GM19238 (cell line): ENCODE measurements at regions not wholly inside any gene's neighbourhood (a gene's known extent, or its start where the extent isn't known, plus 50 kb on each side); places are given as distances from the start of the nearest gene placed in this dataset.

Experiments
- DNase-seq: peaks from one replicate; pipeline ENCODE4 v3.0.0; 2011; ENCODE audit warnings: low spot score; ENCODE audit not compliant: insufficient read length

DNA sequence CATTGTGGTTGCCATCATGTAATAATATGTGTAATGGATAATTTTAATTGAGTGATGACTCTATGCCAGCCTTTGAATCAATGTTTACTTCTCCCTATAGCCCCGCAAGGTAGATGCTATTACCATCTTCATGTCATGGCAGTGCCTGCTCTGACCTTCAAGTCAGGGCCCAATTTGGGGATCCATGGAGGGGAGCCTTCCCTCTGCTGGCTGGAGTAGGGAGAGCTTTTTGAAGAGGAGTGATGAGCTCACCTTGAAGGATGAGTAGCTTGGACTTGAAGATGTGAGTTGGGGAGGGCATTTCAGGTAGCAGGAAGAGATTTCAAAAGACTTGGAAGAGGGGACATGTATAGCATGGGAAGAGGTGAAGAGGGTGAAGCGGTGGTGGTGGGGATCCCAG is 189.2 kb downstream of the FOXD2 start:
- no peak for DNase-seq

DNA sequence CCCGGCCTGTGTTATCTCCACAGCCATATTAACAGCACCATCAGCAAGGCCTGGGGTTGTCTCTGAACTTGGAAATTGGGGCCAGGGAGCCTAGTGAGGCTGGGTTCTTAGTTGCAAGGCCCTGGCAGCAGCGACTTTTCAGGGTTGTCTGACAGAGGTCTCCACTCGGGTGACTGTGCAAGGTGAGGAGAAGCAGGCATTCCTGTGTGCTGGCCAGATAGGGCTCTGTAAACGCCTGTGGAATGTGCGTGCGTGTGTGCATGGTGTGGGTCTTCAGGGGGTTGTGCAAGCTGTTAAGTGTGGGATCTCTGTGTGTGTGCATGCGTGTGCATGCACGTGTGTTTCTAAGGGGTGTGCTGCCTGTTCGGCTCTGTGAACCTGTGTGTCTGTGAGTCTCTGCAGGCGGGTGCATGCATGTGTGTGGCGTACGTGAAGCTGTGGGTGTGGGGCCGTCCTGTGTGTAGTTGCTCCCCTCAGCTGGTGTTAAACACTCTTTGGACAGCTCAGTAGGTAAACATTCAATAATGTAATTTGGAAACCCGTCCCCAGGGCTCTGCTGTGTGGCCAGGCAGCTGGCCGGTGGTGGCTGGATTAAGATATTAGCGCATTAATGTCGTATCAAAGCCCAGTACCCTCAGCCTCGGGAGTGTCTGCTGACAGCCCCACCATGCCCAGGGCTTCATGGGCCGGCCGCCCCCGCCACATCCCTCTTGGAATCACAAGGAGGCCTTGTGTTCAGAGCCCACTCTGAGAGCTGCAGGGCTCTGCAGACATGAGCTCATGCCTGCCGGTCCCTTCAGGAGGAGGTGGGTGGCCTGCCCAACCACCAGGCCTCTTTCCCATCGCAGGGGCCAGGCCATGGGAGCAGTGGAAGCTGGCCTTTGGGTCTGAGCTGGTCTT is 189.9 kb downstream of the FOXD2 start:
- no peak for DNase-seq

DNA sequence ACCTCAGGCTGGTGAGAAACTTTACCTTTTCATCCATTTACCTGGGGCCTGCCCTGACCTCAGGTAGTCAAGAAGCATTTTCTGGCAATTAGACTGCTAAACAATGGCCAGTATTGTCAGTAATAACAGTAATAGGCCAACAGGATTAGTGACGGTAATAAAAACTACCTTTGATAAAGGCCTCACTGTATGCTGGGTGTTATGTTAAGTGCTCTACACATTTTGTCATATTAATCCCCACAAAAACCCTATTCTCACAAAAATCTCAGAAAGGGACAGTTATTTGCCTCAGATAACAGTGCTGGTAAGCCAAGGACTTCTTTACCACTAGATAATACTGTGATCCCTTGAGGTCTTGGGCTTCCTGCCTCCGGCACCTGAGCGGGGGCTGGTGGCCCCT is 191.4 kb downstream of the FOXD2 start:
- DNase-seq = no peak

GRCh38 chr1:47630346-47630745 is 192.5 kb downstream of the FOXD2 start:
- no peak for DNase-seq

DNA sequence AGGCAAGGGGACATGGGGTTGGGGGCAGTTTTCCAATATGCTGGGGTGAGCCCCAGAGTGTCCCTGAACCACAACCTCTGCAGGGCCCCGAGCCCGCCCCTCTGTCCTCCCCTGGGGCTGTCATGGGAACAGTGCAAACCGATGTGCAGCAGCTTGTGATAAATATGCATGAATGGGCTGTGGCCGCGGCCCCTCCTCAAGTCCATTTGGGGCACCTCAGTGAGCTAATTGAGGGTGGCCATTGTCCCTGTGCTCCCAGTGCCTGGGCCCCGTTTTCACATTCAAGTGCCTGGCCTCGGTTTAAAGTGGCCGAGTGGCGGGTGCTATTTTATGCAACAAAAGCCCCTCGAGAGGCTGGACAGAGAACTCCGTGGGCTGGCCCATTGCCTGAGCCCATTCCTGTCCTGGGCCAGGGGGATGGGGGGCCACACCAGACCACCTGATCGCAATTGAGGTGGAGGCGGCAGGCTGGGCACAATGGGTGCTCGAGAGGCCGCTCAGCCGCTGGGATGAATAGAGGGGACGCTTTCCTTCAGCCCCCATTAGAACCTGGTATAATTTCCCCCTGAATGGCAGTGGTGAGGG is 193.7 kb downstream of the FOXD2 start:
- DNase-seq = no peak

DNA sequence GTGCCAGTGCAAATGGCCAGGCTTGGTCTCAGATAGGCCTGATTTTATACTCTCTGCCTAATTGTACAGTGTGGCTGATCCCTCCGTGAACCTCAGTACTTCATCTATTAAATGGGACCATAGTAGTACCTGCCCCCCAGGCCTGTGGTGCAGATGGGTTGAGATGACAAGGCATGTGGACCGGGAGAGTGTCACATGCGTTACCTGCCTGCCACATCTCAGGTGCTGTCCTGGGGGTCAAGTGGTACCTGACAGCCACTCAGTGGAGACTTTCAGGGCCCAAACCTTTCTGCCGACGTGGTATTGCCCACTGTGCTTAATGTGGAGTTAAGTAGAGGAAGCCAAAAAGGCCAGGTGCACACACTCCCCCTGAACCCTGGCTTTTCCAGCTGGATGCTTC is 197.3 kb downstream of the FOXD2 start:
- DNase-seq = no peak

DNA sequence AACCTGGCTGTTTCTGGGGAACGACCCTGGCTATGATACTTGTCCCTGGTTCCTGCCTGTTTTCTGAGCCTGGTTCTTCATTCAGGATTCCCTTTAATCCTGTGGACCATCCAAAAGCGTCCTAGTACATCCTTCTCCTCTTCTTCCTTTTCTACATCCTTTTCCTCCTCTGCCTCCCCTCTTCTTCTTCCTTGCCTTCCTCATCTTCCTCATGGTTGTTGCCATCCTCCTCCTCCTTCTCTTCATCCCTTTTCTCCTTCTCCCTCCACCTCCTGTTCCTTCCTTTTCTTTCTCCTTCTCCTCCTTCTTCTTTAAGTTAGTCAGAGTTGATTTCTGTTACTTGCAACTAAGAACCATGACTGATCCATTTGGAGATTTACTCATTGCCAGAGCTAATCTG is 197.8 kb downstream of the FOXD2 start:
- DNase-seq = no peak

DNA sequence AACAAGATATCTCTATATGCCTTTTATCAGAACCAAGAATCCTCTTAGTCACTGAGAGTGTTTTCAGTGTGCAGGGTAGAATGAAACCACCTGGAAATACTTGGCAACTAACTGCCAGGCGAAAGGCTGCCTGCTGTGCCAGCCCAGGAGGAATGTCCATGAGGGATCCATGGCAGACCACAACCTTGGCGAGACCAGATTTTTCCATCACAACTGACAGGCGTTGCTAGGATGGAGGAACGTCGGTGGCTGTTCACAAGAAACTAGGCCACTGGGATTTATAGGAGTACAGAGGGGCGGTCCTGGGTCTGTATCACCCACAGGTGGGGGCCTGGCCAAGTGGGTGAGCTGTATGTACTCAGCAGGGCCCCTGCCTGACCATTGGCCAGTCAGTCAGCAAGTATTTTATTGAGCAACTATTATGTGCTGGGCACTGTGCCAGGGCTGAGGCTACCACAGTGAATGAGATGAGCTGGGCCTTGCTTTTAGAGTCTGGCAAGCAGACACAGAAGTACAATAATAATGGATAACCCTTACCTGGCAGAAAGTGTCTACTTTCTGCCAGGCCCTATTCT is 199.4 kb downstream of the FOXD2 start:
- DNase-seq = no peak

GRCh38 chr1:47638240-47638639 is 200.4 kb downstream of the FOXD2 start:
- no peak for DNase-seq

GRCh38 chr1:47638713-47639112 is 200.9 kb downstream of the FOXD2 start:
- no peak for DNase-seq

GRCh38 chr1:47643306-47644211 is 205.7 kb downstream of the FOXD2 start:
- no peak for DNase-seq

- no peak for DNase-seq
Measured at GRCh38 chr1:47644212-47644573, 206.3 kb downstream of the FOXD2 start.

DNA sequence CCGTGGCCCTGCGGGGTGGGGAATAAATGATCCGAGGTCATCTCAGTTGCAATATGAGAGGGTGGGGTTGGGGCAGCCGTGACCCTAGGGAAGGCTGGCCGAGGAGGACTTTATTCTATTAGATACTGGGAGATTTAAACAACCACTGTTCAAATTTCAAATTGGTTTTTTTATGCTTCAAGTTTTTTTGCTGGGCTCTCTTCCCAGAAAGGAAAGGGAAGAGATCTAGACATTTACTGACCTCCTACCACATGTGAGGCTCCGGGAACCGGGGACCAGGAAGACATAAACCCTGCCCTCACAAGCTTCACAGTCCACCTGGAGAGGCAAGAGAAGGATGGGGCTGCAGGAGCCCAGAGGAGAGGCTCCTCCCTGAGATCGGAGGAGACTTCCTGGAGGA is 207.3 kb downstream of the FOXD2 start:
- DNase-seq = no peak

GRCh38 chr1:47646676-47647075 is 208.8 kb downstream of the FOXD2 start:
- no peak for DNase-seq

GRCh38 chr1:47647327-47647845 is 209.5 kb downstream of the FOXD2 start:
- no peak for DNase-seq

DNA sequence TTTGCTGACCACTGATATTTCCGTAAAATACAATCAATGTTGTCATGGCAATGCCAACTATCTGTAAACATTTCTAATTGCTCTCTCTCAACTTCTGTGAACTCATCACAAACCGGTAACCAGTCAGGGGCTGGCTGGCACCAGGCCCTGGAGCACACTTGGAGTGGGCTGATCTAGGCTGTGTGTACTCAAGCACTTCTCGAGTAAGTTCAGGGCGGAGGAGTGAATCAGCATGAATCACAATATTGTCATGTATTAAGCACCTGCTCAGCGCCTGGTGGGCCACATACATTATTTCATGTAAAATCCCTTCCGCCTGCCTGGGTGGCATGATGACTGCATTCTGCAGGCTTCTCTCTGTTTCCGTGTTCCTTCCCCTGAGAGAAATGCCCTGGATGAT is 212.4 kb downstream of the FOXD2 start:
- DNase-seq = no peak

GRCh38 chr1:47650611-47651010 is 212.8 kb downstream of the FOXD2 start:
- DNase-seq = no peak

GRCh38 chr1:47651311-47652089 is 213.7 kb downstream of the FOXD2 start:
- DNase-seq = no peak

DNA sequence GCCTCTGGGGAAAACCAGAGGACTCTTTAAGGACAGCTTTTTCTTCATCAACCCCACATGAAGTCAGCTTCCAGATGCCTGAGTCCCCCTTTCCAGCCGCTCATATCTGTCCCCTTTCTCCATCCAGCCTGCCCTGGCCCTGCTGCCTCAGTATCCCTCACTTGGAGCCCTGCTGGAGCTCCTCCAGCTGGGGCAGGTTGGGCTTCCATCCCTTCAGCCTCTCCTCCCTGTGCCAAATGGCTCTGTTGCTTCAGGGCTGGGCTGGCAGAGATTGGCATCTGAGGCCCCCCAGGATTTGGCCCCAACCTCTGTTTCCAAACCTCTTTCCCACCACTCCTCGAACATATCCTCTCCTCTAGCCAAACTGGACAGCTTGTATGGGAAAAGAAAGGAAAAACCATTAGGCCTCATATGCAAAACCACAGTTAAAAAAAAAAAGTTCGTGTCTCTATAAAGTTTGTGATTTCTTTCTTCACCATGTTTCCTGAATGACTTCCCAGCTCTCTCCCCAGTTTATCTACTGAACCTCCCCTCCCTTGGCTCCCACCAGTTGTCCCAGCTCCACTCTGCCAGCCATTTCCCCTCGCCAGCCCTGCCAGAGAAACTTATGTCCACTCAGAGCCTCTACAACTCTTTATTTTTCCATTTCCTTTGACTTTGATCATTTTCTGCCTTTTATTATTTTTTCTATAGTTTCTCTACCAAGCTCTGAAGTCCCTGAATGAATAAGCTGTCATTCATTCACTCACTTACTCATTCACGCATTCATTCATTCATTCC is 217.9 kb downstream of the FOXD2 start:
- no peak for DNase-seq
